ENCODE measurements at regions not wholly inside any gene's neighbourhood (a gene's known extent, or its start where the extent isn't known, plus 50 kb on each side); places are given as distances from the start of the nearest gene placed in this dataset.

DNA sequence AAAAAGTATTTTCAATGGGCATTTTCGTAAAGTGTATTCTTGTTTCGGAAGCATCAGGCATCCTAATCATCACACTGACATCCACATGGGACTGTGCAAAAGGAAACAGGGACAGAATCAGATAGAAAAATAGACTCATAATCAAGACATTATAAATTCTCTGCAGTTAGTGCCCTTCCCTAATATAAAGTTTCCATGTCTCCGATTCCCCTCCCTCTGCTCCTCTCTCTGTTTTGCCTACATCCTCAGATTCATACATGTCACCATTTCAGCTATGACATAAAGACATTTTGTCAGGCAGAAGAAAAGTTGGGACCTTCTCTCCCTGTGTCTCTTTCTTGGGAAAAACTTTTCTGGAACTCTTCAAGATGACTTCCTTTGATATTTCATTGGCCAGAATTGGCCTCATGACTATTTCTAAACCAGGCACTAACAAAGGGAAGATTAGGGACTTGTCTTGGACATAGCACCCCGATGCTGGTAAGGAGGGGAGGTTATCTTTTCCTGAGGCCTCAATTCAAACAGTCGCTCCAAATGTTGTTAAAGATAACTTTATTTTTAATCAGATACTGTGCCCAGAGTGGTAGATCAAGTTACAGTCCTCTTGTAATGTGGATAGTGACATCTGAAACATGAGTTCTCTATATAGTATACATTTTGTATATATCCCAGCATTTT is 212.1 kb upstream of the BTG1 start:
- TF ChIP-seq ZFP30 (CRISPR knock-in tag; IDR thresholded peaks at IDR 0.05) (no peak), PATZ1 (CRISPR knock-in tag; IDR thresholded peaks at IDR 0.05; ENCODE audit: borderline replicate concordance) (no peak), CSRNP3 (CRISPR knock-in tag; IDR thresholded peaks at IDR 0.05) (no peak)
- TF ChIP-seq, protein P1, sequence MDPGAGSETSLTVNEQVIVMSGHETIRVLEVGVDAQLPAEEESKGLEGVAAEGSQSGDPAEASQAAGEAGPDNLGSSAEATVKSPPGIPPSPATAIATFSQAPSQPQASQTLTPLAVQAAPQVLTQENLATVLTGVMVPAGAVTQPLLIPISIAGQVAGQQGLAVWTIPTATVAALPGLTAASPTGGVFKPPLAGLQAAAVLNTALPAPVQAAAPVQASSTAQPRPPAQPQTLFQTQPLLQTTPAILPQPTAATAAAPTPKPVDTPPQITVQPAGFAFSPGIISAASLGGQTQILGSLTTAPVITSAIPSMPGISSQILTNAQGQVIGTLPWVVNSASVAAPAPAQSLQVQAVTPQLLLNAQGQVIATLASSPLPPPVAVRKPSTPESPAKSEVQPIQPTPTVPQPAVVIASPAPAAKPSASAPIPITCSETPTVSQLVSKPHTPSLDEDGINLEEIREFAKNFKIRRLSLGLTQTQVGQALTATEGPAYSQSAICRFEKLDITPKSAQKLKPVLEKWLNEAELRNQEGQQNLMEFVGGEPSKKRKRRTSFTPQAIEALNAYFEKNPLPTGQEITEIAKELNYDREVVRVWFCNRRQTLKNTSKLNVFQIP (CRISPR knock-in tag; IDR thresholded peaks at IDR 0.05; ENCODE audit: borderline replicate concordance, low read depth), result no peak
- TF ChIP-seq, protein P2, sequence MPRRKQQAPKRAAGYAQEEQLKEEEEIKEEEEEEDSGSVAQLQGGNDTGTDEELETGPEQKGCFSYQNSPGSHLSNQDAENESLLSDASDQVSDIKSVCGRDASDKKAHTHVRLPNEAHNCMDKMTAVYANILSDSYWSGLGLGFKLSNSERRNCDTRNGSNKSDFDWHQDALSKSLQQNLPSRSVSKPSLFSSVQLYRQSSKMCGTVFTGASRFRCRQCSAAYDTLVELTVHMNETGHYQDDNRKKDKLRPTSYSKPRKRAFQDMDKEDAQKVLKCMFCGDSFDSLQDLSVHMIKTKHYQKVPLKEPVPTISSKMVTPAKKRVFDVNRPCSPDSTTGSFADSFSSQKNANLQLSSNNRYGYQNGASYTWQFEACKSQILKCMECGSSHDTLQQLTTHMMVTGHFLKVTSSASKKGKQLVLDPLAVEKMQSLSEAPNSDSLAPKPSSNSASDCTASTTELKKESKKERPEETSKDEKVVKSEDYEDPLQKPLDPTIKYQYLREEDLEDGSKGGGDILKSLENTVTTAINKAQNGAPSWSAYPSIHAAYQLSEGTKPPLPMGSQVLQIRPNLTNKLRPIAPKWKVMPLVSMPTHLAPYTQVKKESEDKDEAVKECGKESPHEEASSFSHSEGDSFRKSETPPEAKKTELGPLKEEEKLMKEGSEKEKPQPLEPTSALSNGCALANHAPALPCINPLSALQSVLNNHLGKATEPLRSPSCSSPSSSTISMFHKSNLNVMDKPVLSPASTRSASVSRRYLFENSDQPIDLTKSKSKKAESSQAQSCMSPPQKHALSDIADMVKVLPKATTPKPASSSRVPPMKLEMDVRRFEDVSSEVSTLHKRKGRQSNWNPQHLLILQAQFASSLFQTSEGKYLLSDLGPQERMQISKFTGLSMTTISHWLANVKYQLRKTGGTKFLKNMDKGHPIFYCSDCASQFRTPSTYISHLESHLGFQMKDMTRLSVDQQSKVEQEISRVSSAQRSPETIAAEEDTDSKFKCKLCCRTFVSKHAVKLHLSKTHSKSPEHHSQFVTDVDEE (CRISPR knock-in tag; IDR thresholded peaks at IDR 0.05), result no peak

Data from SK-N-SH treated with all-trans-retinoic acid at 6 μM for 48 hours (cell line).